ENCODE measurements at regions not wholly inside any gene's neighbourhood (a gene's known extent, or its start where the extent isn't known, plus 50 kb on each side); places are given as distances from the start of the nearest gene placed in this dataset.

DNA sequence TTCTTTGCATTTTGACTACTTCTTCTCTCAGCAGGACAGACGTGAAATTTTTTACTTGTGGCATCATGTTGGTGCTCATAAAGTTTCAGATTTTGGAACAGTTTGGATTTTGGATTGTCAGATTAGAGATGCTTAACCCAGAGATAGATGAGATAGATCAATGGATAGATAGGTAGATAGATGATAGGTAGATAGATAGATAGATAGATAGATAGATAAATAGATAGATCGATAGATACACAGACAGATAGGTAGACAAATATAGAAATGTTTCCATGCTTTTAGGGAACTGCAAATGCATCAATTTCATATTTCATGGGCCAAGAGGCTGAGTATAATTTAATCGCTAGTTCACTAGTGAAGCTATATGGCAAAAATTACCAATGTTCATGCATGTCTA, 981.5 kb upstream of the ADGRB3 start:
- Histone ChIP-seq H3K4me3 (no peak overlapping the region), H3K4me2 (no peak overlapping the region), H3F3A (ENCODE audit: insufficient read depth, low read depth) (no peaks in the 10 kb centered on the region), H4K20me1 (ENCODE audit: insufficient read depth) (no peaks in the 10 kb centered on the region), H3K4me1 (replicated peaks; ENCODE audit: insufficient read depth) (no peaks in the 10 kb centered on the region), H2AFZ (no peak overlapping the region), H3K9me3 (ENCODE audit: insufficient read depth, low read depth) (no peaks in the 10 kb centered on the region), H3K27me3 (ENCODE audit: insufficient read depth, low read depth) (no peaks in the 10 kb centered on the region), H3K9me2 (ENCODE audit: insufficient read depth) (no peaks in the 10 kb centered on the region; the same call in 1 of the 2 replicates), H3K27ac (no peak overlapping the region), H3K79me2 (ENCODE audit: low read depth) (no peaks in the 10 kb centered on the region), H3K36me3 (ENCODE audit: low read depth) (no peaks in the 10 kb centered on the region)
- ChIA-PET POLR2A (ENCODE audit: unreplicated experiment) (no interaction called here), CTCF (no interaction called here)
- BruUV-seq (replicated peaks), result no TSS peak
- intact Hi-C loops (cut with micrococcal nuclease; ENCODE audit: unreplicated experiment), result no loop called here
- TF ChIP-seq, protein P1, sequence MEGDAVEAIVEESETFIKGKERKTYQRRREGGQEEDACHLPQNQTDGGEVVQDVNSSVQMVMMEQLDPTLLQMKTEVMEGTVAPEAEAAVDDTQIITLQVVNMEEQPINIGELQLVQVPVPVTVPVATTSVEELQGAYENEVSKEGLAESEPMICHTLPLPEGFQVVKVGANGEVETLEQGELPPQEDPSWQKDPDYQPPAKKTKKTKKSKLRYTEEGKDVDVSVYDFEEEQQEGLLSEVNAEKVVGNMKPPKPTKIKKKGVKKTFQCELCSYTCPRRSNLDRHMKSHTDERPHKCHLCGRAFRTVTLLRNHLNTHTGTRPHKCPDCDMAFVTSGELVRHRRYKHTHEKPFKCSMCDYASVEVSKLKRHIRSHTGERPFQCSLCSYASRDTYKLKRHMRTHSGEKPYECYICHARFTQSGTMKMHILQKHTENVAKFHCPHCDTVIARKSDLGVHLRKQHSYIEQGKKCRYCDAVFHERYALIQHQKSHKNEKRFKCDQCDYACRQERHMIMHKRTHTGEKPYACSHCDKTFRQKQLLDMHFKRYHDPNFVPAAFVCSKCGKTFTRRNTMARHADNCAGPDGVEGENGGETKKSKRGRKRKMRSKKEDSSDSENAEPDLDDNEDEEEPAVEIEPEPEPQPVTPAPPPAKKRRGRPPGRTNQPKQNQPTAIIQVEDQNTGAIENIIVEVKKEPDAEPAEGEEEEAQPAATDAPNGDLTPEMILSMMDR (conservative IDR thresholded peaks at IDR 0.05), result no peak
- no peak for TF ChIP-seq EZH2 (IDR thresholded peaks at IDR 0.05; ENCODE audit: low read depth)
- no peak for DNase-seq

DNA sequence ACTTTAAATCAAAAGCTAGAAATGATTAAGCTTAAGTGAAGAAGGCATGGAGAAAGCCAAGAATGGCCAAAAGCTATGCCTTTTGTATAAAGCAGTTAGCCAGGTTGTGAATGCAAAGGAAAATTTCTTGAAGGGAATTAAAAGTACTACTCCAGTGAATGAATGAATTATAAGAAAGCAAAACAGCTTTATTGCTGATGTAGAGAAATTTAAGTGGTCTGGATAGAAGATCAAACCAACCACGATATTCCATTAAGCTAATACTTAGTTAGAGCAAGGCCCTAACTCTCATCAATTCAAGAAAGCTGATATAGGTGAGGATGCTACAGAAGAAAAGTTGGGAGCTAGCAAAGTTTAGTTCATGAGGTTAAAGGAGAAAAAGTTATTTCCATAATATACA, 988.5 kb upstream of the ADGRB3 start:
- no peaks in the 10 kb centered on the region for H3K9me2 ChIP-seq (ENCODE audit: insufficient read depth)
- CTCF ChIA-PET, result no interaction called here
- H3K9me3 ChIP-seq (ENCODE audit: insufficient read depth, low read depth), result no peaks in the 10 kb centered on the region
- H3F3A ChIP-seq (ENCODE audit: insufficient read depth, low read depth), result no peaks in the 10 kb centered on the region
- no peak overlapping the region for H3K27ac ChIP-seq
- TF ChIP-seq EZH2 (IDR thresholded peaks at IDR 0.05; ENCODE audit: low read depth), result no peak
- no peak overlapping the region for H2AFZ ChIP-seq
- no peaks in the 10 kb centered on the region for H3K79me2 ChIP-seq (ENCODE audit: low read depth)
- no peak for DNase-seq
- no peak overlapping the region for H3K4me3 ChIP-seq
- no peak overlapping the region for H3K4me2 ChIP-seq
- no peaks in the 10 kb centered on the region for H4K20me1 ChIP-seq (ENCODE audit: insufficient read depth)
- no peaks in the 10 kb centered on the region for H3K4me1 ChIP-seq (replicated peaks; ENCODE audit: insufficient read depth)
- BruUV-seq (replicated peaks), result no TSS peak
- POLR2A ChIA-PET (ENCODE audit: unreplicated experiment), result no interaction called here
- no peaks in the 10 kb centered on the region for H3K36me3 ChIP-seq (ENCODE audit: low read depth)
- intact Hi-C loops (cut with micrococcal nuclease; ENCODE audit: unreplicated experiment), result no loop called here
- H3K27me3 ChIP-seq (ENCODE audit: insufficient read depth, low read depth), result no peaks in the 10 kb centered on the region

DNA sequence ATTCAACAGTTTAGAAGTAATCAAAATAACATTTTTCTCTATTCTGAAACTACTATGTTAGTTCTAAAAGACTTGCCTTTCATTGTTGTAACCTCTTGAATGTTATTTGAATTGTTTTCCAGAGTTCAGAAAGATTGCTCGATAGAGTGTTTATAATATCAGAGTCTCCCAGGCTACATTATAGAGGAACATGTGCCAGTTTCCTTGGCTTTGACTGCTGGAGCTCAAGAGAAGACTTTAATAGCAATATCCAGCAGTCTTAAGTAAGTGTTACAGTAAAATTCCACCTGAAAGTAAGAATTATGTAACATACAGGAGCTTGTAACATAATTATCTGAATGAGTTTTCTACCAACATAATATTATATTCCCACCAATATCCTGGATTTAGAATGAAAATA, 991.8 kb upstream of the ADGRB3 start:
- ChIA-PET CTCF (no interaction called here), POLR2A (ENCODE audit: unreplicated experiment) (no interaction called here)
- no peaks in the 10 kb centered on the region for H3K79me2 ChIP-seq (ENCODE audit: low read depth)
- no TSS peak for BruUV-seq (replicated peaks)
- intact Hi-C loops (cut with micrococcal nuclease; ENCODE audit: unreplicated experiment), result no loop called here
- H3K4me3 ChIP-seq, result no peak overlapping the region
- no peaks in the 10 kb centered on the region for H3K4me1 ChIP-seq (replicated peaks; ENCODE audit: insufficient read depth)
- H3K9me3 ChIP-seq (ENCODE audit: insufficient read depth, low read depth), result no peaks in the 10 kb centered on the region
- no peaks in the 10 kb centered on the region for H3F3A ChIP-seq (ENCODE audit: insufficient read depth, low read depth)
- TF ChIP-seq, protein P1 (conservative IDR thresholded peaks at IDR 0.05), result no peak
- no peak for TF ChIP-seq EZH2 (IDR thresholded peaks at IDR 0.05; ENCODE audit: low read depth)
- DNase-seq, result no peak
- no peaks in the 10 kb centered on the region for H4K20me1 ChIP-seq (ENCODE audit: insufficient read depth)
- H3K9me2 ChIP-seq (ENCODE audit: insufficient read depth), result no peaks in the 10 kb centered on the region
- H3K27ac ChIP-seq, result no peak overlapping the region
- no peaks in the 10 kb centered on the region for H3K36me3 ChIP-seq (ENCODE audit: low read depth)
- no peak overlapping the region for H2AFZ ChIP-seq
- H3K4me2 ChIP-seq, result no peak overlapping the region
- H3K27me3 ChIP-seq (ENCODE audit: insufficient read depth, low read depth), result no peaks in the 10 kb centered on the region

DNA sequence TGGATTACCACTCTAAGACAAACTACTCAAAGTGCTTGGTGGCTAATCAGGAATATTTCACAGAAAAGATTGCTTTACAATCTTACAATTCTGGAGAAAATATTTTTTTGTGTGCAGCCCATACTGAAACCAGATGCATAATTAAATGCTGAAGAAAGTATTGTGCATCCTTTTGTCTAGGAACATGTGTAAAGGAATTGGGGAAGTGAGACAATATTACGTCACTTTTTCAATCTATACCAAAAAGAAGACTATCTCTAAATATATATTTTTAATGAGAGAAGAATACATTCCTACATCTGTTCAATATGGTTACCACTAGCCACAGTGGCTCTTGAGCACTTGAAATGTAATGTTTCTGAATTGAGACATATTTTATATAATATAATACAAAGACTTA, 992.5 kb upstream of the ADGRB3 start:
- Histone ChIP-seq H3F3A (ENCODE audit: insufficient read depth, low read depth) (no peaks in the 10 kb centered on the region), H3K79me2 (ENCODE audit: low read depth) (no peaks in the 10 kb centered on the region), H3K27me3 (ENCODE audit: insufficient read depth, low read depth) (no peaks in the 10 kb centered on the region), H3K4me1 (replicated peaks; ENCODE audit: insufficient read depth) (no peaks in the 10 kb centered on the region), H4K20me1 (ENCODE audit: insufficient read depth) (no peaks in the 10 kb centered on the region), H3K9me2 (ENCODE audit: insufficient read depth) (no peaks in the 10 kb centered on the region), H3K9me3 (ENCODE audit: insufficient read depth, low read depth) (no peaks in the 10 kb centered on the region), H3K4me3 (no peak overlapping the region), H3K4me2 (no peak overlapping the region), H3K27ac (no peak overlapping the region), H3K36me3 (ENCODE audit: low read depth) (no peaks in the 10 kb centered on the region), H2AFZ (no peak overlapping the region)
- ChIA-PET POLR2A (ENCODE audit: unreplicated experiment) (no interaction called here), CTCF (no interaction called here)
- BruUV-seq (replicated peaks), result no TSS peak
- intact Hi-C loops (cut with micrococcal nuclease; ENCODE audit: unreplicated experiment), result no loop called here
- no peak for DNase-seq
- TF ChIP-seq EZH2 (IDR thresholded peaks at IDR 0.05; ENCODE audit: low read depth), result no peak
- TF ChIP-seq, protein P1 (conservative IDR thresholded peaks at IDR 0.05), result no peak

All from PC-9 (cell line).